ENCODE measurements at regions not wholly inside any gene's neighbourhood (a gene's known extent, or its start where the extent isn't known, plus 50 kb on each side); places are given as distances from the start of the nearest gene placed in this dataset.
A peak's percentile ranks its signal among the peaks of the same experiment; 100 is the strongest.
"Not testable (repeated sequence)": the region's sequence is repeated elsewhere in the genome, so short reads cannot be mapped to it uniquely, and the experiment has no call there.

DNA sequence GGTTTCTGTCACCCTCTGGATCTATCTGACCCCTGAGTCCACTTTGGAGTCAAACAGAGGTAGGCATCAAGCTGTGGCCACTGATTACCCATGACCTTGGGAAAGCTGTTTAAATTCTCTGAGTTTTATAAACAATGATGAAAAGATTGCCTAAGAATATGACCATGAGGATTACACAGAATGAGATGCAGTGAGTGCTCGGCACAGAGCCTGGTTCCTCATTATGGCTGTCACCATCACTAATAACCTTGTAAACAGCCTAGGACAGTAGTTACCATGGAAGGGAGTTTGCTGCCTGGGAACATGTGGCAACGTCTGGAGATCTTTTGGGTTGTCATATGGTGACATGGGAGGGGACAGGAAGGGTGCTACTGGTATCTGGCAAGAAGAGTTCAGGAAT lies 248.3 kb upstream of the KAZN start (continued):
- TF ChIP-seq, protein P1, sequence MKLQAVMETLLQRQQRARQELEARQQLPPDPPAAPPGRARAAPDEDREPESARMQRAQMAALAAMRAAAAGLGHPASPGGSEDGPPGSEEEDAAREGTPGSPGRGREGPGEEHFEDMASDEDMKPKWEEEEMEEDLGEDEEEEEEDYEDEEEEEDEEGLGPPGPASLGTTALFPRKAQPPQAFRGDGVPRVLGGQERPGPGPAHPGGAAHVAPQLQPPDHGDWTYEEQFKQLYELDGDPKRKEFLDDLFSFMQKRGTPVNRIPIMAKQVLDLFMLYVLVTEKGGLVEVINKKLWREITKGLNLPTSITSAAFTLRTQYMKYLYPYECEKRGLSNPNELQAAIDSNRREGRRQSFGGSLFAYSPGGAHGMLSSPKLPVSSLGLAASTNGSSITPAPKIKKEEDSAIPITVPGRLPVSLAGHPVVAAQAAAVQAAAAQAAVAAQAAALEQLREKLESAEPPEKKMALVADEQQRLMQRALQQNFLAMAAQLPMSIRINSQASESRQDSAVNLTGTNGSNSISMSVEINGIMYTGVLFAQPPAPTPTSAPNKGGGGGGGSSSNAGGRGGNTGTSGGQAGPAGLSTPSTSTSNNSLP (IDR thresholded peaks at IDR 0.05; ENCODE audit: low read depth, low read length): no peak
- no peak for TF ChIP-seq NR1H2 (CRISPR knock-in tag; IDR thresholded peaks at IDR 0.05; ENCODE audit: borderline replicate concordance, low read depth)
- TF ChIP-seq, protein P2, sequence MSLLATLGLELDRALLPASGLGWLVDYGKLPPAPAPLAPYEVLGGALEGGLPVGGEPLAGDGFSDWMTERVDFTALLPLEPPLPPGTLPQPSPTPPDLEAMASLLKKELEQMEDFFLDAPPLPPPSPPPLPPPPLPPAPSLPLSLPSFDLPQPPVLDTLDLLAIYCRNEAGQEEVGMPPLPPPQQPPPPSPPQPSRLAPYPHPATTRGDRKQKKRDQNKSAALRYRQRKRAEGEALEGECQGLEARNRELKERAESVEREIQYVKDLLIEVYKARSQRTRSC (CRISPR knock-in tag; IDR thresholded peaks at IDR 0.05; ENCODE audit: low read depth): no peak
- TF ChIP-seq ZNF282 (IDR thresholded peaks at IDR 0.05; ENCODE audit: partially characterized antibody): no peak
- no peak for TF ChIP-seq GATAD2A (CRISPR knock-in tag; IDR thresholded peaks at IDR 0.05)

DNA sequence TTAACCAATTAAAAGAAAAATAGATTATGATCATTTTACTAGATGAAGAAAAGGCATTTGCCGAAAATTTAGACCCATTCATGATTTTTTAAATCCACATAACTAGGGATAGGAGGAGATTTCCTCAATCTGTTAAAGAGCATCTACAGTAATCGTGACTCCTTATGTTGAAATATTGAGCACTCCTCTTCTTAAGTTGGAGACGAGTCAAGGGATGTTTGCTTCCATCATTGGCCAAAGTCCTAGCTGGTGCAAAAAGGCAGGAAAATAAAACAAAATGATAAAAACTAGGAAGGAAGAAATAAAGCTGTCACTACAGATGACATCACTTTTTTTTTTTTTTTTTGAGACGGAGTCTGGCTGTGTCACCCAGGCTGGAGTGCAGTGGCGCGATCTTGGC lies 245.6 kb upstream of the KAZN start:
- H3K4me2 ChIP-seq (ENCODE audit: low read depth, low read length): no peak overlapping the region
- no peaks in the 10 kb centered on the region for H3K79me2 ChIP-seq (ENCODE audit: insufficient read depth, low read length)
- 37% methylated on average over 6 of the region's 6 CpGs for WGBS (ENCODE audit: low lambda C conversion rate)
- in situ Hi-C loops (cut with HindIII; ENCODE audit: extremely low pct_ligation_motif_present, low pct_unique_long_range_greater_than_20kb) (no loop called here), intact Hi-C loops (cut with micrococcal nuclease; ENCODE audit: unreplicated experiment) (no loop called here)
- no peaks in the 10 kb centered on the region for H4K20me1 ChIP-seq (ENCODE audit: insufficient read depth, low read length)
- ChIA-PET CTCF (ENCODE audit: low intra/inter-chr PET ratio, low total read pairs) (no interaction called here), POLR2A (no interaction called here)
- H3K4me3 ChIP-seq (replicated peaks in 1 of 3; ENCODE audit: insufficient read depth in 1 of 3, low read depth in 2 of 3, low read length in 3 of 3): no peak overlapping the region
- no peaks in the 10 kb centered on the region for H3K36me3 ChIP-seq (replicated peaks in 1 of 2; ENCODE audit: control insufficient read depth in 1 of 2, insufficient read depth in 2 of 2, low read length in 2 of 2)
- TF ChIP-seq ATF7 (IDR thresholded peaks at IDR 0.05) (peak; percentile 44; the same call in 1 of the 2 replicates), ATF7 (CRISPR knock-in tag; IDR thresholded peaks at IDR 0.05) (no peak), MEIS1 (CRISPR knock-in tag; IDR thresholded peaks at IDR 0.05; ENCODE audit: borderline replicate concordance) (no peak)
- no peak overlapping the region for H3K9ac ChIP-seq (ENCODE audit: insufficient read depth, low read depth, low read length)
- H2AFZ ChIP-seq (ENCODE audit: low read length): no peak overlapping the region
- FAIRE-seq (no peak), DNase-seq (ENCODE audit: low spot score) (no peak), ATAC-seq (no peak)
- no peaks in the 10 kb centered on the region for H3K9me3 ChIP-seq (ENCODE audit: low read length)
- no peaks in the 10 kb centered on the region; a peak in 1 of 5 replicates for H3K27me3 ChIP-seq (ENCODE audit: control insufficient read depth in 1 of 2, insufficient read depth in 2 of 2, low read length in 2 of 2)
- no peak overlapping the region for H3K27ac ChIP-seq (ENCODE audit: extremely low read length, insufficient read depth, low read length)
- BruUV-seq (replicated peaks): no TSS peak
- no peaks in the 10 kb centered on the region for H3K4me1 ChIP-seq (ENCODE audit: insufficient read depth, low read length)

DNA sequence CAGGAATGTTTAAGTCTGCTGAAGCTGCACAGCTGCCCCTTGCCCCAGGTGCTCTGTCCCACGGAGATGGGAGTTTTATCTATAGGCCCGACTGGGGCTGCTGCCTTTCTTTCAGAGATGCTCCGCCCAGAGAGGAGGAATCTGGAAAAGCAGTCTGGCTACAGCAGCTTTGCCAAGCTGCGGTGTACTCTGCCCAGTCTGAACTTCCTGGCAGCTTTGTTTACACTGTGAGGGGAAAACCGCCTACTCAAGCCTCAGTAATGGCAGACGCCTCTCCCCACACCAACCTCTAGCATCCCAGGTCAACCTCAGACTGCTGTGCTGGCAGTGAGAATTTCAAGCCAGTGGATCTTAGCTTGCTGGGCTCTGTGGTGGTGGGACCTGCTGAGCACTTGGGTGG lies 237.5 kb upstream of the KAZN start:
- H3K4me1 ChIP-seq (ENCODE audit: insufficient read depth, low read length); H3K36me3 ChIP-seq (replicated peaks in 1 of 2; ENCODE audit: control insufficient read depth in 1 of 2, insufficient read depth in 2 of 2, low read length in 2 of 2); H4K20me1 ChIP-seq (ENCODE audit: insufficient read depth, low read length); ATAC-seq; H3K9me3 ChIP-seq (ENCODE audit: low read length); FAIRE-seq; H3K27me3 ChIP-seq (ENCODE audit: control insufficient read depth in 1 of 2, insufficient read depth in 2 of 2, low read length in 2 of 2); CTCF ChIA-PET (ENCODE audit: low intra/inter-chr PET ratio, low total read pairs); H3K79me2 ChIP-seq (ENCODE audit: insufficient read depth, low read length); H3K4me2 ChIP-seq (ENCODE audit: low read depth, low read length); H3K27ac ChIP-seq (ENCODE audit: extremely low read length, insufficient read depth, low read length); intact Hi-C loops (cut with micrococcal nuclease; ENCODE audit: unreplicated experiment); H3K9ac ChIP-seq (ENCODE audit: insufficient read depth, low read depth, low read length); in situ Hi-C loops (cut with HindIII; ENCODE audit: extremely low pct_ligation_motif_present, low pct_unique_long_range_greater_than_20kb); DNase-seq (ENCODE audit: low spot score); H2AFZ ChIP-seq (ENCODE audit: low read length); H3K4me3 ChIP-seq (replicated peaks in 1 of 3; ENCODE audit: insufficient read depth in 1 of 3, low read depth in 2 of 3, low read length in 3 of 3); POLR2A ChIA-PET; BruUV-seq (replicated peaks): not testable (repeated sequence)
- WGBS (ENCODE audit: low lambda C conversion rate): 0% methylated on average over 2 of the region's 6 CpGs
